ENCODE measurements at regions not wholly inside any gene's neighbourhood (a gene's known extent, or its start where the extent isn't known, plus 50 kb on each side); places are given as distances from the start of the nearest gene placed in this dataset.
"Not testable (repeated sequence)": the region's sequence is repeated elsewhere in the genome, so short reads cannot be mapped to it uniquely, and the experiment has no call there.

- DNase-seq; H3K4me3 ChIP-seq (ENCODE audit: low read length in 3 of 3); H3K4me1 ChIP-seq (ENCODE audit: control insufficient read depth in 2 of 3, insufficient read depth in 2 of 3, low read depth in 1 of 3, low read length in 3 of 3); intact Hi-C loops (cut with DNase I); H3K9ac ChIP-seq (ENCODE audit: low read length in 3 of 3); H3K27me3 ChIP-seq (ENCODE audit: control insufficient read depth, insufficient read depth, low read length); H3K27ac ChIP-seq (ENCODE audit: low read depth in 2 of 2, low read length in 2 of 2); FAIRE-seq; H3K36me3 ChIP-seq (ENCODE audit: control insufficient read depth in 2 of 3, insufficient read depth in 3 of 3, low read length in 3 of 3); H3K9me3 ChIP-seq (ENCODE audit: control insufficient read depth in 2 of 3, insufficient read depth in 1 of 3, low read length in 3 of 3): not testable (repeated sequence)
Observed at GRCh38 chr1:196366-196765, 255.1 kb downstream of the OR4F29 start.

GRCh38 chr1:191296-192049 is 260.0 kb downstream of the OR4F29 start:
- H3K9me3 ChIP-seq (ENCODE audit: control insufficient read depth in 2 of 3, insufficient read depth in 1 of 3, low read length in 3 of 3); H3K4me1 ChIP-seq (ENCODE audit: control insufficient read depth in 2 of 3, insufficient read depth in 2 of 3, low read depth in 1 of 3, low read length in 3 of 3); H3K27me3 ChIP-seq (ENCODE audit: control insufficient read depth, insufficient read depth, low read length); intact Hi-C loops (cut with DNase I); H3K36me3 ChIP-seq (ENCODE audit: control insufficient read depth in 2 of 3, insufficient read depth in 3 of 3, low read length in 3 of 3); H3K27ac ChIP-seq (ENCODE audit: low read depth in 2 of 2, low read length in 2 of 2); H3K9ac ChIP-seq (ENCODE audit: low read length in 3 of 3); FAIRE-seq; H3K4me3 ChIP-seq (ENCODE audit: low read length in 3 of 3): not testable (repeated sequence)
- peak in 4 of 5 donors; percentile 4 to 84 (median 24) for DNase-seq

- H3K4me3 ChIP-seq (ENCODE audit: low read length in 3 of 3); intact Hi-C loops (cut with DNase I); H3K9ac ChIP-seq (ENCODE audit: low read length in 3 of 3); H3K36me3 ChIP-seq (ENCODE audit: control insufficient read depth in 2 of 3, insufficient read depth in 3 of 3, low read length in 3 of 3); H3K9me3 ChIP-seq (ENCODE audit: control insufficient read depth in 2 of 3, insufficient read depth in 1 of 3, low read length in 3 of 3); H3K27me3 ChIP-seq (ENCODE audit: control insufficient read depth, insufficient read depth, low read length); H3K27ac ChIP-seq (ENCODE audit: low read depth in 2 of 2, low read length in 2 of 2); H3K4me1 ChIP-seq (ENCODE audit: control insufficient read depth in 2 of 3, insufficient read depth in 2 of 3, low read depth in 1 of 3, low read length in 3 of 3); FAIRE-seq: not testable (repeated sequence)
- peak in 1 of 5 donors; percentile 0 for DNase-seq
Observed at GRCh38 chr1:190678-191077, 260.8 kb downstream of the OR4F29 start.

- H3K4me3 ChIP-seq (ENCODE audit: low read length in 3 of 3); FAIRE-seq; H3K27ac ChIP-seq (ENCODE audit: low read depth in 2 of 2, low read length in 2 of 2); H3K9ac ChIP-seq (ENCODE audit: low read length in 3 of 3); H3K27me3 ChIP-seq (ENCODE audit: control insufficient read depth, insufficient read depth, low read length); H3K4me1 ChIP-seq (ENCODE audit: control insufficient read depth in 2 of 3, insufficient read depth in 2 of 3, low read depth in 1 of 3, low read length in 3 of 3); H3K9me3 ChIP-seq (ENCODE audit: control insufficient read depth in 2 of 3, insufficient read depth in 1 of 3, low read length in 3 of 3); intact Hi-C loops (cut with DNase I); H3K36me3 ChIP-seq (ENCODE audit: control insufficient read depth in 2 of 3, insufficient read depth in 3 of 3, low read length in 3 of 3): not testable (repeated sequence)
- DNase-seq, result peak in 1 of 5 donors; percentile 8
Observed at GRCh38 chr1:189915-190314, 261.6 kb downstream of the OR4F29 start.

- peak in 1 of 5 donors; percentile 28 for DNase-seq
- intact Hi-C loops (cut with DNase I); H3K4me3 ChIP-seq (ENCODE audit: low read length in 3 of 3); H3K36me3 ChIP-seq (ENCODE audit: control insufficient read depth in 2 of 3, insufficient read depth in 3 of 3, low read length in 3 of 3); H3K4me1 ChIP-seq (ENCODE audit: control insufficient read depth in 2 of 3, insufficient read depth in 2 of 3, low read depth in 1 of 3, low read length in 3 of 3); H3K27ac ChIP-seq (ENCODE audit: low read depth in 2 of 2, low read length in 2 of 2); H3K9me3 ChIP-seq (ENCODE audit: control insufficient read depth in 2 of 3, insufficient read depth in 1 of 3, low read length in 3 of 3); H3K9ac ChIP-seq (ENCODE audit: low read length in 3 of 3); FAIRE-seq; H3K27me3 ChIP-seq (ENCODE audit: control insufficient read depth, insufficient read depth, low read length): not testable (repeated sequence)
Observed at GRCh38 chr1:189270-189669, 262.2 kb downstream of the OR4F29 start.

GRCh38 chr1:187298-187697 is 264.2 kb downstream of the OR4F29 start:
- H3K27me3 ChIP-seq (ENCODE audit: control insufficient read depth, insufficient read depth, low read length); H3K4me1 ChIP-seq (ENCODE audit: control insufficient read depth in 2 of 3, insufficient read depth in 2 of 3, low read depth in 1 of 3, low read length in 3 of 3); intact Hi-C loops (cut with DNase I); H3K9me3 ChIP-seq (ENCODE audit: control insufficient read depth in 2 of 3, insufficient read depth in 1 of 3, low read length in 3 of 3); H3K9ac ChIP-seq (ENCODE audit: low read length in 3 of 3); FAIRE-seq; H3K4me3 ChIP-seq (ENCODE audit: low read length in 3 of 3); H3K36me3 ChIP-seq (ENCODE audit: control insufficient read depth in 2 of 3, insufficient read depth in 3 of 3, low read length in 3 of 3); H3K27ac ChIP-seq (ENCODE audit: low read depth in 2 of 2, low read length in 2 of 2): not testable (repeated sequence)
- peak in 1 of 5 donors; percentile 10 for DNase-seq

GRCh38 chr1:186691-187131 is 264.8 kb downstream of the OR4F29 start:
- FAIRE-seq, result not testable (repeated sequence)
- peak in 2 of 5 donors; percentile 2 to 29 for DNase-seq

GRCh38 chr1:186223-186622 is 265.3 kb downstream of the OR4F29 start:
- H3K4me3 ChIP-seq (ENCODE audit: low read length in 3 of 3); H3K27me3 ChIP-seq (ENCODE audit: control insufficient read depth, insufficient read depth, low read length); intact Hi-C loops (cut with DNase I); FAIRE-seq; H3K27ac ChIP-seq (ENCODE audit: low read depth in 2 of 2, low read length in 2 of 2); H3K9me3 ChIP-seq (ENCODE audit: control insufficient read depth in 2 of 3, insufficient read depth in 1 of 3, low read length in 3 of 3); H3K9ac ChIP-seq (ENCODE audit: low read length in 3 of 3); H3K36me3 ChIP-seq (ENCODE audit: control insufficient read depth in 2 of 3, insufficient read depth in 3 of 3, low read length in 3 of 3); H3K4me1 ChIP-seq (ENCODE audit: control insufficient read depth in 2 of 3, insufficient read depth in 2 of 3, low read depth in 1 of 3, low read length in 3 of 3): not testable (repeated sequence)
- peak in 1 of 5 donors; percentile 49 for DNase-seq

More at GRCh38 chr1:186691-187131, 264.8 kb downstream of the OR4F29 start:
- H3K4me3 ChIP-seq (ENCODE audit: low read length in 3 of 3); H3K27ac ChIP-seq (ENCODE audit: low read depth in 2 of 2, low read length in 2 of 2); H3K4me1 ChIP-seq (ENCODE audit: control insufficient read depth in 2 of 3, insufficient read depth in 2 of 3, low read depth in 1 of 3, low read length in 3 of 3); H3K9me3 ChIP-seq (ENCODE audit: control insufficient read depth in 2 of 3, insufficient read depth in 1 of 3, low read length in 3 of 3); intact Hi-C loops (cut with DNase I); H3K36me3 ChIP-seq (ENCODE audit: control insufficient read depth in 2 of 3, insufficient read depth in 3 of 3, low read length in 3 of 3); H3K9ac ChIP-seq (ENCODE audit: low read length in 3 of 3); H3K27me3 ChIP-seq (ENCODE audit: control insufficient read depth, insufficient read depth, low read length): not testable (repeated sequence)
